Ascending aorta (tissue), 2 donors: ENCODE measurements at regions not wholly inside any gene's neighbourhood (a gene's known extent, or its start where the extent isn't known, plus 50 kb on each side); places are given as distances from the start of the nearest gene placed in this dataset.

Source experiments
- DNase-seq, 2 donors: peaks; one replicate each; pipeline ENCODE4 v3.0.0-alpha.2; 2019; ENCODE audit warnings: low spot score in 2 of 2
- H3K27ac ChIP-seq, 2 donors: fragments of 200-600 bp; sonication (generic); one replicate each; pipeline ENCODE4 v1.5.1; 2016 to 2017; ENCODE audit warnings: mild to moderate bottlenecking in 1 of 2
- H3K27me3 ChIP-seq: fragments of 200-600 bp; sonication (generic); one replicate; pipeline ENCODE4 v1.5.1; 2017
- H3K36me3 ChIP-seq, 2 donors: fragments of 200-600 bp; sonication (generic); one replicate each; pipeline ENCODE4 v1.5.1; 2016
- H3K4me1 ChIP-seq, 2 donors: fragments of 200-600 bp; sonication (generic); one replicate each; pipeline ENCODE4 v1.5.1; 2016 to 2017; ENCODE audit warnings: mild to moderate bottlenecking in 1 of 2
- H3K4me3 ChIP-seq, 2 donors: fragments of 200-600 bp; sonication (generic); one replicate each; pipeline ENCODE4 v1.5.1; 2016 to 2017; ENCODE audit warnings: mild to moderate bottlenecking in 1 of 2
- H3K9me3 ChIP-seq, 2 donors: fragments of 200-600 bp; sonication (generic); one replicate each; pipeline ENCODE4 v1.5.1; 2016
- intact Hi-C: fragments of 100-400 bp; cut with DNase I; formaldehyde crosslinking; loops from one replicate; pipeline ENCODE4 v1.15.1; 2023
- TF ChIP-seq, protein P1 (sequence below), 3 experiments: fragments of 200-600 bp in 2 of 3; fragments of 450-650 bp in 1 of 3; sonication (generic) in 2 of 3; IDR thresholded peaks; one replicate each; pipeline ENCODE4 v1.5.1; 2016 to 2019; ENCODE audit warnings: antibody characterized with exemption in 3 of 3, mild to moderate bottlenecking in 1 of 3, moderate library complexity in 1 of 3

DNA sequence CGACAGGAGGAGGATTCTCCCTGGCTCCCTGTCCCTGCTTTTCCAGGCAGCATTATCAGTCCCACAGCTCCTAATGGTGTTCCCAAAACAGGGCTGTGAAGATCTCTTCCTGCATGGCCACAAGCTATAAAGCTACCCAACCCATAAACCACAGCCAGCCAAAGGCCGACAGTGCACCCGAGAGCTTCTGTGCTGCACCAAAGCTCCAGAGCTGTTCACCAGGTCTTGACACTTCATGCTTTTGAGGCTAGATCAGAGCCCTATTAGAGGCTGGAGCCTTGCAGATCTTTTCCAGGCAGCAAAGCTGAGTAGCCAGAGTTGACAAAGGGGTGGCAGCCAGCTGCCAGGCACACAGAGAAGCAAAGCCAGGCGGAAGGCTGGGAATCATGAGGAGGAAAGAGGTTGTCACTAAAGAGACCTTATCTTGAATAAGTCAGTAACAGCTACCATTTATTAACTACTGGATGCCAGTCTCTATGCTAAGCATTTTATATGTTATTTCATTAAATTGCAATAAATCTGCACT, 180.4 kb downstream of the KATNAL1 start:
- Histone ChIP-seq H3K27me3 (no peaks in the 10 kb centered on the region), H3K27ac (no peak overlapping the region), H3K9me3 (no peaks in the 10 kb centered on the region), H3K4me1 (no peaks in the 10 kb centered on the region), H3K36me3 (no peaks in the 10 kb centered on the region), H3K4me3 (no peak overlapping the region)
- TF ChIP-seq, protein P1, sequence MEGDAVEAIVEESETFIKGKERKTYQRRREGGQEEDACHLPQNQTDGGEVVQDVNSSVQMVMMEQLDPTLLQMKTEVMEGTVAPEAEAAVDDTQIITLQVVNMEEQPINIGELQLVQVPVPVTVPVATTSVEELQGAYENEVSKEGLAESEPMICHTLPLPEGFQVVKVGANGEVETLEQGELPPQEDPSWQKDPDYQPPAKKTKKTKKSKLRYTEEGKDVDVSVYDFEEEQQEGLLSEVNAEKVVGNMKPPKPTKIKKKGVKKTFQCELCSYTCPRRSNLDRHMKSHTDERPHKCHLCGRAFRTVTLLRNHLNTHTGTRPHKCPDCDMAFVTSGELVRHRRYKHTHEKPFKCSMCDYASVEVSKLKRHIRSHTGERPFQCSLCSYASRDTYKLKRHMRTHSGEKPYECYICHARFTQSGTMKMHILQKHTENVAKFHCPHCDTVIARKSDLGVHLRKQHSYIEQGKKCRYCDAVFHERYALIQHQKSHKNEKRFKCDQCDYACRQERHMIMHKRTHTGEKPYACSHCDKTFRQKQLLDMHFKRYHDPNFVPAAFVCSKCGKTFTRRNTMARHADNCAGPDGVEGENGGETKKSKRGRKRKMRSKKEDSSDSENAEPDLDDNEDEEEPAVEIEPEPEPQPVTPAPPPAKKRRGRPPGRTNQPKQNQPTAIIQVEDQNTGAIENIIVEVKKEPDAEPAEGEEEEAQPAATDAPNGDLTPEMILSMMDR (IDR thresholded peaks at IDR 0.05), result no peak
- intact Hi-C loops, result no loop called here
- no peak for DNase-seq

DNA sequence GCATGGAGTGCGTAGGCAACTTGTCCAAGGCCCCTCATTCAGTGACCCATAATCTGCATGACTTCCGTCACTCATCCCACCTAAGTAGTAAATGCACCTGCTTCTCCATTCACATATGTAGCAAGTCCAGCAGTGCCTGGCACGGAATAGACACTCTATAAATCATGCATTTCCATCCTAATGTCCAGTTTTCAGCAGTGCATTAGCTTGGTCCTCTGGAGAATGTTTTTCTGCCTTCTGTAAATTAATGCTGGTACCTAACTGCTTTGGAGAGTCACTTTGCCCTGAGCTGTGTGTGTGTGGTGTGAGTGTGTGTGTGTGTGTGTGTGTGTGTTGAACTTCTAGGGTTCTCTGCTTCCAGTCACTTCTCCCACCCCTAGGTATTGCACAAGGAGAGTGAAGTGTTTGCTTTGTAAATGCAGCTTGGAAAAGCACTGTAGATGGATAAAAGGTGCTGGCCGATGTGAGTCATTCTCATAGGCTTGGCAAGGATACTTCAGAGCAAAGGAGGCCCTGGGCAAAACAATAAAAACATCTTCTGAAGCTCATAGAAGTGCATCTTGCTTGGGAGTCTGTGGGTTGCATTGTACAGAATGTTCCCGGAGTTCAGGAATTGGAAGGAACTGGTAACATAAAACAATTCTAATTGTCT, 181.8 kb downstream of the KATNAL1 start:
- no peak overlapping the region for H3K4me3 ChIP-seq
- H3K27ac ChIP-seq, result no peak overlapping the region
- DNase-seq, result no peak
- no peaks in the 10 kb centered on the region for H3K4me1 ChIP-seq
- no peaks in the 10 kb centered on the region for H3K36me3 ChIP-seq
- no peaks in the 10 kb centered on the region for H3K27me3 ChIP-seq
- TF ChIP-seq, protein P1 (IDR thresholded peaks at IDR 0.05), result no peak
- intact Hi-C loops, result no loop called here
- no peaks in the 10 kb centered on the region for H3K9me3 ChIP-seq

DNA sequence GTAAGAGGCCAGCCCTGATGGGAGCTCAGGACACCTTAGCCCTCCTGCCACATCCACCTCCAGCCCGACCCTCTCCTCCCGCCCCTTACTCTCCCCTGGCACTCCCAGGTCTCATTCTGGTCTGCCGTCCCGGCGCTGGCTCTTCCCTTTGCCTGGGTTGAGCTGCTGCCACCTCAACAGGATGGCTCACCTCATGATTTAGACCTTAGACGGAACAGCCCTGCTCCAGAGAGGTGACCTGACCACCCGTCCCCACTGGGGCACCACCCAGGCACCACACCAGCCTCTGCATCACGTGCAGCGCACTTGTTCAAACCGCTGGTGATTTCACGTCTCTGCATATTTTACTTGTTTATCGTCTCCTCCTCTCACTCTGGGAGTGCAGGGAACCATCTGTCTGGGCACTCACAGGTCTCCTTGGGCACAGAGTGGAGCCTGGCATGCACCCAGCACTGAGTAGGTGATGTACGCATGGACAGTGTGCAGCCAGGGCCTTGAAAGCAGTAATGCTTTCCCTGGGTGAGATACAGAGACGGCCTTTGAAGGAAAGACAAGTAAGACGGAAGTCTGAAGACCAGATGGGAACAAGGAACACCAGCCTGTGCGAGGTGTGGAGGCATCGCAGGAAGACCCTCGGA, 183.1 kb downstream of the KATNAL1 start:
- Histone ChIP-seq H3K36me3 (no peaks in the 10 kb centered on the region), H3K4me3 (no peak overlapping the region), H3K27me3 (no peaks in the 10 kb centered on the region), H3K27ac (no peak overlapping the region), H3K4me1 (no peaks in the 10 kb centered on the region), H3K9me3 (no peaks in the 10 kb centered on the region)
- no peak for DNase-seq
- intact Hi-C loops, result no loop called here
- TF ChIP-seq, protein P1 (IDR thresholded peaks at IDR 0.05), result no peak

DNA sequence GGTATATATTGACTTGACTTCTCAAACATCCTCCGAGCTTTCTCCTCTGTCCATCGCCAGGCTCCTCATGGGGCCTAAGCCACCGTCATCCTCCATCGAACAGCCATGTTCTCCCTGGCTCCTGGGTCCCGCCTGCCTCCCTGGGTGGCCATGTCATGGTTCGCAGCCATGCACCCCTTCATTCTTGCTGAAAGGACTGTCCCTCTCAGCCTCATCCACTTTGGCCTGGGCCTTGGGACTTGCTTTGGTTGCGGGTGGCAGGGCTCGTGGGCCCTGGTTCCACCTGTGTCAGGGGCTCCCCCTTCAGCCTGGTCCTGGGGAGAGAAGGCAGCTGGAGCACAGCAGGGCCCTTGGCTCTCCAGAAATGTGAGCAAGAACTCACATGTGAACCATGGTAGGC, 183.8 kb downstream of the KATNAL1 start:
- H3K4me3 ChIP-seq, result no peak overlapping the region
- DNase-seq, result no peak
- no peak overlapping the region for H3K27ac ChIP-seq
- intact Hi-C loops, result no loop called here
- H3K36me3 ChIP-seq, result no peaks in the 10 kb centered on the region
- H3K4me1 ChIP-seq, result no peaks in the 10 kb centered on the region
- H3K27me3 ChIP-seq, result no peaks in the 10 kb centered on the region
- TF ChIP-seq, protein P1 (IDR thresholded peaks at IDR 0.05), result no peak
- no peaks in the 10 kb centered on the region for H3K9me3 ChIP-seq

DNA sequence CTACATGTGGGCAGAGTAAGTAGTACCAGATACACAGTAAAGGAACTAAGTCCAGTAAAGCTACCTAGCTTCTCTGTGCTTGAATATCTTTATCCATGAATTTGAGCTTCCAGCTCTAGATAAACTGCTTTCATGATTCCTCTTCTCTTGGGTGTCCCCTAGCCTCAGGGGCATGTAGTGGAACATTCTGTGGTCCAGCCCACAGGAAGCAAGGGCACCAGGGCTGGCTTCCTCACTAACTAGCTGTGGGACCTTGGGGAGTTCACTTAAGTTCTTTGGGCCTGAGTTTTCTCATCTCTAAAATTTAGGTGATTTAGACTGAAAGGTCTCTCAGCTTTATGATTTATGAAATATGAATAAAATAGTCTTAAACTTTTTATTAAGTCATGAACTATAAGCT, 185.7 kb downstream of the KATNAL1 start:
- no peaks in the 10 kb centered on the region for H3K27me3 ChIP-seq
- TF ChIP-seq, protein P1 (IDR thresholded peaks at IDR 0.05), result no peak
- no peak for DNase-seq
- no peaks in the 10 kb centered on the region for H3K4me1 ChIP-seq
- no peak overlapping the region for H3K4me3 ChIP-seq
- H3K27ac ChIP-seq, result no peak overlapping the region
- H3K36me3 ChIP-seq, result no peaks in the 10 kb centered on the region
- intact Hi-C loops, result no loop called here
- no peaks in the 10 kb centered on the region for H3K9me3 ChIP-seq
